NCI-H2029 treated with DMSO at 0.1 percent for 48 hours (cell line): ENCODE measurements at regions not wholly inside any gene's neighbourhood (a gene's known extent, or its start where the extent isn't known, plus 50 kb on each side); places are given as distances from the start of the nearest gene placed in this dataset.

Experiments used
- DNase-seq: peaks from one replicate; lab custom pipeline; 2025; lab: John Stamatoyannopoulos, UW

DNA sequence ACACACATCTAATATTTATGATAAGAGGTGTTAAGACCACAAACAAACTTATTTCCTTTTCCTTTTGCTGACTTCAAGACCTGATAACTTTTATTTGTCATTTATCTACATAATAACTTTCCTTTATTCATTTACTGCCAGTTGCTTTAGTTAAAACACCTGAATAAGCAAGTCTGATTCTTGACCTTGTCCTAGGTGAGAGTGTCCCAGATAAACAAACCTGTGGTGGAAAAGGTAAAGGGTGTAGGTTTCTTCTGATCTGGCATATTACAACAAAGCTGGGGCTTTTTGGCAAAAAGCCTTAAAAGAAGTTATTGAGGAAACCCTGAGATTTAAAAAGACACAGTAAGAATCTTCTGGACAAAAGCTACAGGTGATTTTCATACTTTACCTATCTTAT is 191.5 kb downstream of the ZBBX start:
- no peak for DNase-seq

GRCh38 chr3:167187221-167187620 is 192.9 kb downstream of the ZBBX start:
- no peak for DNase-seq

DNA sequence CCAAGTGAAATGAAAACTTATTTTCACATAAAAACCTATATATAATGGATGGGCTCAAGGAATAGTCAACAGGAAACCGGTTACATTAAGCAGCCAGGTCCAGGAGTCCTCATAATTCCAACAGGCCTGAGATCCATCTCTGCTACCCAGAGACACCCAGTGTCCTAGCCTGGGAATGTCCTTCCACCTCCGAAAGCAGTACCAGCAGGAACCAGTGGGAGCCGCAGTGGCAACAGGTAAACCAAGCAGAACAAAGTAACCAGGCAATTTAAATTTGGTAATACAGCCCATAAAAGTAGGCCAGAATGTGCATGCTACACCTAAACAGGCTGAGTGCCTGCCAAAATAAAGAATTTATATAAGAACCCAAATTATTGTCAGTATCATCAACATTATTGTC is 195.6 kb downstream of the ZBBX start:
- no peak for DNase-seq

DNA sequence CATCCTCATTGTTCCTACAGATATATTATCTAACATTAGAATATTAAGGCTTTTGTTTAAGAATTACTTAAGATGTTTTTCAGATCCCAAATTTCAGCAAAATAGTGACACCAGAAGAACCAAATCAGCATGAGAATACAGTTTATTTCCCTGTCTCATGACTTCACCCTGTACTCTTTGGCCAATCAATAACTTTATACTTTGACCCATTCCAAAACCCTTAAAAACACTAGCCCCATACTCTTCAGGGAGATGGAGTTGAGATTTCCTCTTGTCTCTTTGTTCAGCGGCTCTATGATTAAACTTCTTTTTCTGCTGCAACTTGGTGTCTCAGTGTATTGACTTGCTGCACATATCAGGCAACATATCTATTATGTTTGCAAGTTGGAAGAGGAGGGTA is 207.7 kb downstream of the ZBBX start:
- DNase-seq = no peak

- no peak for DNase-seq
These were observed 212.6 kb downstream of the ZBBX start for GRCh38 chr3:167167491-167167890.

DNA sequence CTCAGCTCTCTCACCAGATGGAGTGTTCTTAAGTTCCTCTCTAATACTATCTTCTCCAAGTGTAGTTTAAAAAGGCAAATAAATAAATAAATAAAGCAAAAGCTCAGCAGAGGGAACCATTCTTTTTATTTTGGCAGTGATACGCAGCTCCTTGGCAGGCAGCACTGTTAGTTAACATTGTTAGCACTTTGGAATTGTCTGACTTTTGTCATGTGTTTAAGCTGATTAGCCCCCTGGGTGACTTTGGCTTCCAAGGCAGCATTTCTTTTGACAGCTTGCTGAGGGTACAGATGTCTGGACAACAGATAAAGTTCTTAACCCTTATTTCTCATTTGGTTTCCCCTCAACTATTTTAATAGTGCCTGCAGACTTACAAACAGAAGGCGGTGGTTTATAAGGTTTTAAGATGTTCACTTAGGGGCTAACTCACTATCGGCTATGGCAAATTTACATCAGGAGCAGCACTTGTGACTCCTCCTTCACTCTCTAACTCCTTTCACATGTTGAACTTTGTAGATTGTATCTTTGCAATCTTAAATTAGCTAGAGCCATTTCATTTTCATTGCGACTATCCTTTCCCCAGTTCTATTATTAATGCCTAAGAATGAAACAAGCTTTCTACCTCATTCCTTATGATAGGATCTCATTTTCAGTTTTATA is 213.4 kb downstream of the ZBBX start:
- DNase-seq = no peak

DNA sequence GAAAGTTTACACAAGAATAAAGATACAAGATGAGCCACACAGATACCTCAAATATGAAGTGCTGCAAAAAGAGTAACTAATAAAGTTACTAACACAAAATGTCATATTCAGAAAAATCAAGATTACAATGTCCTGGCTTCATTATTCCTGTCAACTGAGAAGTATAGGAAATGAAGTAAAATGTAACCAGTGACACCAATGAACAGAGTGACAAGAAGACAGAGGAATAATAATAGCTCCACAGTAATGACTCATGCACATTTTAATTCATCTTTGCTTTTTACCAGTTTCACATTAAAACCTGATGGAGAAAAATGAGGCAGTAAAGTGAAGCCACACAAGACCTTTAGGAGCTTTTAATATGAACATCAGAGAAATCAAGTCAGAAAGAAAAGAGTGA is 214.1 kb downstream of the ZBBX start:
- DNase-seq = no peak

DNA sequence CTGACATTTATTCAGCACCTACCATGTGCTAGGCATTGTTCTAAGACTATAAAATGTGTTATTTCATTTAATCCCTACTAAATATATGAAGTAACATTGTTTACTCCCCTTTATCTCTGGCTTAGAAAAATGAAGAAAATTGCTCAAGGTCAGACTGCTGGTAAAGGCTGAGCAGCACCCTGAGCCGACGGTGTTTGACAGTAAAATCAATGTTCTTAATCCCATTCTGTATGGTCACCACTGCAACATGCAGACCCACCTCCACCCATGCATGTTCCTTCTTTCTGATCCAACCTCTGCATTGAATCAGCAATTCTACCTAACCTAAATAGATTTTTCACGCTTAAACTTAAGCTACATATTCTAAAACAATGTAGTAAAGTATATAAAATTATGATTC is 216.5 kb downstream of the ZBBX start:
- DNase-seq = no peak

GRCh38 chr3:167162083-167162482 is 218.0 kb downstream of the ZBBX start:
- DNase-seq = no peak

DNA sequence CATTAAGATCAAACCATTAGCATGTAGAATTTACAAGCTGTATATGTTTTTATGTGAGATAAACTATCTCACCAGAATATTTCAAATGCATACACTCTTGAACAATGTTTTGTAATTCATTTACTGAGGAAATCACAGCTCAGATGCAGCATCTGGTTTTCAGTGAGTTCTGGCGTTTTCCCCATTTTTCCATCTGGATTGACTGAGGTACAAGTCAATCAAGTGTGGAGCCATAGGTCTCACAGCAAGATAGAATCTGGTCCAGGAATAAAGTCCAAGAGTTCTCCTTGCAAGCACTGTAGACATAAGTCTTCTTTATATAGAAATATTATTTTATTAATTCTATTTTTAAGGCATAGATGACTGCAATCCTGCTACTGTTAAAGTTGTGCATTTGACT is 219.3 kb downstream of the ZBBX start:
- DNase-seq = no peak

GRCh38 chr3:167151636-167152035 is 228.5 kb downstream of the ZBBX start:
- DNase-seq = no peak

DNA sequence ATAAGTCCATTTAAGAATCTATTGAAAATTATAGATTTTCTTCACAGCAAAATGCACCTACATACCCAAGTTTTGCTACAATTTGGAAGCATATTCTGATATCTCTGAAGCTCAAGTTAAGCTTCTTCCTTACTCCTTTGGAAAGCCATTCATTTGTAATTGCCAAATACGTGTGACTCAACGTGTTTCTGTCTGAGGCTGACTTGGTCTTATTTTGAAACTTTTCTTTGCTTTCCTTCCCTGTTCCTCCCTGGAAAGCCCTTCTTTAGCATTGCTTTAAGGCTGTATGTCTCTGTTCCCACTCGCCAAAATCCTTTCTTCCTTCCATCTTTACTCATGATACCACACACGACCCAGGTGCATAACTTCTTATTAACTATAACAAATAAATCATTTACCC is 232.0 kb downstream of the ZBBX start:
- DNase-seq = no peak

DNA sequence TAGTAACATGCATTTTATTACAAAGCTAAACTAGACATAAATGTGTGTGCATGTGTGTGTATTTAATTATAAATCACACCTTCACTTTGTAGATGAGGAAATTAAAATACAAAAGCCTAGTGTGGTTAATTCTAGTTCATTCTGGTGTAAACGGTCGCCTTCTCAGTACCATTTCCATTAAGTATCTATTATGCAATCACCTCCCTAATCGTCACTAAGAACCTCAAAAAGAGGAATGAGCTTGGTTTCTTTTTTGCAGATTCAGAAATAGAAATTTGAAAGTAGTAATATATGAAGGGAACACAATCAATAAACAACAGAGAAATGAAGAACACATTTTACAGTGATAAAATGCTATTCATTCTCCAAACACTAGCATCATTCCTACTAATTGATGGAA is 233.2 kb downstream of the ZBBX start:
- DNase-seq = no peak

DNA sequence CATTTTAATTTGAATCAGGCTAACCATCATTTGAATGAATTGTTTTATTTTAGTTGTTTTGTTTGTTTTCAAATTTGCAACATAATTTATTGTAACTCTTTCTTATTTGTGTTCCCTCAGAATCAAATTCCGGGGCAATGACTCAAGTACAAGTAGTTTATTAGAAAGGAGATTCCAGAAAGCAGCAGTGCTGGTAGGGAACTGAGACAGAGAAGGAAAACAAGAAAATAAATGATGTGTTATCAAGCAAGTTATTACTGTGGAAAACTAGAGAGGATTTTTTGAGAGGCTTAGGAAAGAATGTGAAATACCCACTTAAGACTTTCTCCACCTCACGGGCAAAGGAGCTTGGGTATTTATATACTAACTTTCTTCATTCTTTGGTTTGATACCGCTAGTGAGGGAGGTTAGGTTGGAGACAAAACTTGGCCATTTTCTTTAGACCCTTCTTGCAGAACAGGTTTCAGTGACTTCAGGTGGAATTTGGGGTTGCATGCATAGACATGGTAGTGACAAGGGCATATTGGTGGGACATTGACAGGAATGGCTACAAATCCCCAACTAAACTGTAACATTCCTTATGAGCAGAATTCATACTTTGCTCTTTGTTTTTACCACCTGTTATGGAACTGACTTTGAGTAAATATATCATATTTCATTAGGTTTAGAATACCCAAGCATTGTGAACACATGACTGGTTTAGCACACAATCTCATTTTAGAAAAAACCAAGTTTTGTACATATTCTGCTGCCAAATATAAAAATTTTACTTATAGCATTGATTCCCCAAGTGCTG is 254.3 kb downstream of the ZBBX start:
- no peak for DNase-seq

DNA sequence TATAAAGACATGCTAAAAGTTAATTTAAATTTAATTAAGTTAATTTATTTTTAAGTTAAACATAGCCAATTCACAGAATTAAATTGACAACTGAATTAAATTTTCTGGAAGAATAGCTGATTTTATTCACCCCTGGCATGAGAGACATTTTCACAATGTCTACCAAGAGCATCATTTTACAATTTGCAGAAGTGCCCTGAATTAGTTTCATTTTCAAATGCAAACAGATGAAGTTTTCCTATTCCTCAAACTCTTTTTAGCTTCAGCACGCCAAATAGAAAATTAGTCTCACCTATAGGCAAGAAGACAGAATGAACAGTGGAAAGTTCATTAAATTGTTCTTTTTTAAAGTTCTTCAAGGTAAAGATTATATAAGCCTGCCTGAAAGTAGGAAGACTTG is 259.3 kb downstream of the ZBBX start:
- no peak for DNase-seq

DNA sequence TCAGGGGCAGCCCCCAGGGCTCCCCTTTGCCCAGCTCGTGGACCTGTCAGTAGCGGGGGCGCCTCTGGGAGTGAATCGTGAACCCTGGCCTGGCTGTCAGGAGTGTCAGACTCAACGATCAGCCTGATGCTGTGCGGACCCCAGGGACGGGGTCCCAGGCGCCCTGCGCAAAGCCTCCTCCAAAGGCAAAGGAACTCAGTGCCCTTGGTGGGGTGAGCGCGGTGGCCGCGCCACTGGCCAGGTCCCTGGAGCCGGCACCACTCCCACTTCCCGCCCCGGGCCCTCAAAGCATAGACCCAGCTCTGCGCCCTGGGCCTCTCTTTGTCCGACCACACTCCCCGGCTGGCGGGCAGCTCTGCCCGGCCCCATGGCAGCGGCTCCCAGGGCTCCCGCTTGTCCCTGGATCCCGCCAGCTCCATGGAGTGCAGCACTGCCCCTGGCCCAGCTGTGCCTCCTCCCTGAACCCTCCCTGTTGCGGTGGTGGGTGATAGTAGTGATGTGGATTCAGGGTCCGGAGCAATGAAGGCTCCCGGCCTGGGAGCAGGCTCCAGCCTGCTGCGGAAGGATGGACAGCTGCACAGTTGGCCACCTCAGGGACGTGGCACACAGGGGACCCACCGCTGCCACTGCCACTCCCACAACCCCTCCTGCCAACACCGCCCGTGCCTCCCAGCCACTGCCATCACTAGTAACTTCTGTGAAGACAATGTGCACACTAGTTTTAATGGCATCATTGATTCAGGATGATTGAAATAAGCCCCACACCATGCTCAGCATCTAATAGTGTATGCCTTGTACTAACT is 263.8 kb downstream of the ZBBX start:
- DNase-seq = no peak

DNA sequence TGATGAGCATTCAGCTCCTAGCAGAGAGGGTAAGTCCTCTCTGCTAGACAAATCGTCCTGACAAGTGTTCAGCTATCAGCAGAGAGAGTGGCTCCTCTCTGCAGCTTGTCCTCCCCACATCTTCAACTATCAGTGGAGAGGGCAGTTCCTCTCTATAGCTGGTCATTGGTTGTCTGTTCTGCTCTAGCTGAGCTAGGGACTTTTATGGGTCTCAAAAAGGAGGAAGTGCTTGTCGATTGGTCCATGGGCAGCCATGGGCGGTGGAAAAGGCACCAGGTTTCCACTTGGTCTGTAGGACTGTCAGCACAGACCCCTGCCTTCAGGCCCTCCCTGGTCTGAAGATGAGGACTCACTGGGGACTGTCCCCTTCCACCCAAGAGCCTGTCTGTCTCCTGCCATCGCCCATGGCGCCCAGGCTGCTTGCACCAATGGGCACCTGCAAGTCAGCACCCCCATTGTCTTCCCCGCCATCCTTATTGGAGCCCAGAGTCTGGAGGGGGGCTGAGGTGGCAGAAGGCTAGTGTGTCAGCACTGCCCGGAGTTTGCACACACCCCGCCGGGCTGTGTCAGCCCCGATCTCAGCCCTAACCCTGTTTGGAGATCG is 264.7 kb downstream of the ZBBX start:
- DNase-seq = no peak

GRCh38 chr3:167114619-167115018 is 265.5 kb downstream of the ZBBX start:
- no peak for DNase-seq

GRCh38 chr3:167113035-167113830 is 266.9 kb downstream of the ZBBX start:
- DNase-seq = no peak

DNA sequence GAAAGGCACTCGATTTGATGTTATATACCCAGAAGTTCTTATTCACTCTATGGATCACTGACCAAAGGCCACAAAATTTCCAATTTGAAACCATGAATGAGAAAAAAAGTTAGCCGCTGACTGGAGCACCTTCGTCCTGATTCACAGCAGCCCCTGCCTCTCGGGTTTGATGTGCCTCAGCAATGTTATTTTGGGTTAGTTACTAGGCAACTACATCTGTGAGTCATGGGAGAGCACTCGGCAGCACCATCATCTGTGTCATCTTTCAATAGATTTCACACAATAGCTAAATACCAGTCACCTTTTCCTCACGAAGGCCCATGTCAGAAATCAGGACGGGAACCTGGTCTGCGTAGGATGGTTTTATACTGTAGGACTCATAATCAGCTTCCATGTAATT is 269.2 kb downstream of the ZBBX start:
- no peak for DNase-seq

DNA sequence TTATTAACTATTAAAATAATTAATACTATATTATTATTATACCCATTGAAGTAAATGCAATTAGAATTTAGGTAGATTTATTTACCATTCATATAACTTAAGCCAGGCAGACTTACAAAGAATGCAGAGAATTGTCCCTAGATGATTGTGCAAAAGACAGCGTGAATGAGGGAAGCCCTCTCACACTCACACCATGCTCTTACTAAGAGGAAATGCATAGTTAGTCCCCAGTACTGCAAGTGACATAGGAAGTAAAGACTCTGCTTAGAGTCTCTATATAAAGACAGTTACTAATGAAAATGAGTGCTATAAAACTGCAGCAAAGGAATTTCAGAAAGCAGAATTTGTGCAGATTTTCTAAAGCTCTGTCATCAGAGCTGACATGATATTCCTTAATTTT is 270.4 kb downstream of the ZBBX start:
- DNase-seq = no peak

DNA sequence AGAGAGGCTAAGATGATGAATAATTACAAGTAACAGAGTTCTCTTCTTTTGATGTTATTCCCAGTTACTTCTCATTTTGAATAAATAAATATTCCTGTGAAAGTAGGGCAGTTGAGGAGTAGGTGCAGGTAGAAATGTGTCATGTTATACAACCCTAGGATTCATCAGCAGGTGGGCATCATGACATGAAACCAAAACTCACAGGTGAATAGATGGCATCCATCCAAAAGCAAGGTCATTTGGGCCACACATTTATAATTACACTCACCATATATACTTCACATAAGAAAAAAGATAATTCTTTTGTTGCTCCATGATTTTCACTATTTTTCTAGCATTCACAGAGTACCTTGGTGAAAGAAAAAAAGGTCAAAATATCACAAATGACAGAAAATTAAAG is 273.6 kb downstream of the ZBBX start:
- no peak for DNase-seq
